Posterior cingulate gyrus (tissue), 11 donors: ENCODE measurements at regions not wholly inside any gene's neighbourhood (a gene's known extent, or its start where the extent isn't known, plus 50 kb on each side); places are given as distances from the start of the nearest gene placed in this dataset.

Experiments
- DNase-seq, 10 donors: peaks; one replicate each; pipeline versions ENCODE4 v3.0.0 to v3.0.0-alpha.2; 2020 to 2021; ENCODE audit warnings: mixed read lengths in 3 of 10
- intact Hi-C: fragments of 100-400 bp; cut with DNase I; formaldehyde crosslinking; loops from one replicate; pipeline ENCODE4 v1.15.1; 2023

DNA sequence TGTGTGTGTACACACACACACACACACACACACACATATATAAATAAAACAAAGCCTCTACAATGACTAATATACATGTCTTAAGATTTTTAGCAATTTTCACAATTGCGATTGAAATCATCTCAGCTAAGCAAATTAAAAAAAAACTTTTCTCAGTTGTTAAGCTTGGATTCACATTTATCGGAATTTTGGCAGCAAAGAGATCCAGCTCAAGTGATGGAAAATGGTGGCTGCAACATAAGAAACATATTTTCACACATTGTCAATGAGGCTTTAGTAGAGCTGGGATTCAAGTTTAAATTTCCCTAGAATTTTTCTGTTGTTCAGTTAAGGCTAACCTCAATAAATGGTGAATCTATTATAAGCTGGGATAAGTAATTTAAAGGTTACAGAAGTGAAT is 768.6 kb upstream of the SORCS1 start:
- no peak for DNase-seq
- intact Hi-C loops: no loop called here

GRCh38 chr10:107931808-107932207 is 767.3 kb upstream of the SORCS1 start:
- no peak for DNase-seq

DNA sequence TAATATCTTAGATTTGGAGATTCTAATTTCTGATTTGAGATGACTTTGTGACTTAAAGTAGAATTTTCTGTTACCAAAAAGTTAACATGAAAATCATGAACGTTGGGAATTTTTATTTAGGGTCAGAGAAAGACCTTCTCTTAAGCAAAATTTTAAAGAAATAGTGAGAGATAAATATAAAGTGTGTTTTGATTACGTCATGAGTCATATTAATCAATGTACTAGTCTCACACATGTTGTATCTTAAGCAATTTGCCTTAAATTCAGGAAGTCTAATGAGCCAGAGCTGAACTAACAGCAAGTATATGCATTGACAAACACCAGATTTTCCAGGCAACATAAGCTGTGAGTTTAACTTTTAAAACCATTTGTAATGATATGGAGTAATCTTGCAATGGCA is 765.5 kb upstream of the SORCS1 start:
- no peak for DNase-seq
- intact Hi-C loops: no loop called here

More at GRCh38 chr10:107931808-107932207, 767.3 kb upstream of the SORCS1 start:
- intact Hi-C loops: no loop called here

DNA sequence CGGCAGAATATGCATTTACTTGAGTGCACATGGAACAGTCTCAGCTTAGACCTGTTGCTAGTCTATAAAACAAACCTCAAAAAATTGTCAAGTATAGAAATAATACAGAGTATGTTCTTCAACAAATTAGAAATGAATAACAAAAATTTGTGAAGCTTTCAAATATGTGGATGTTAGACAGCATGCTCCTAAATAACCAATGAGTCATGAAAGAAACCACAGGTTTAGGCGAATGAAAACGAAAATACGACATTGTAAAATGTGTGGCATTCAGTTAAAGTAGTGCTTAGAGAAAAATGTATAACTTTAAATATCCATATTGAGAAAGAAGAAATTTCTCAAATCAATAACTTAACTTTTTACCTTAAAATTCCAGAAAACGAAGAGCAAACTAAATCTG is 760.0 kb upstream of the SORCS1 start:
- no peak for DNase-seq
- intact Hi-C loops: no loop called here

- intact Hi-C loops: no loop called here
- DNase-seq: peak in 1 of 10 donors; percentile 22
Measured at GRCh38 chr10:107919626-107920235, 755.2 kb upstream of the SORCS1 start.

DNA sequence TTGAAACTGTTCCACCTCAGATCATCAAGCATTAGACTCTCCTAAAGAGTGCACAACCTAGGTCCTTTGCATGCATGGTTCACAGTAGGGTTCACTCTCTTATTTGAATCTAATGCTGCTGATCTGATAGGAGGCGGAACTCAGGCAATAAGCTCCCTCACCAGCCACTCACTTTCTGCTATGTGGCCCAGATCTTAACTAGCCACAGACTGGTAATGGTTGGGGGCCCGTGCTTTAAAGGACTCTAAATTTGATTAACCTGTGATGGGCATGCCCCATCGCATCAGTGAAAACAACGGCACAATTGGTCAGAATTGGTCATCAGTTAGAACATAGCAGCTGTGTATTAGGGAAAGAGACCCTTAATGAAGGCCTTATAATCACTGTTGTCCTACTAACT is 753.7 kb upstream of the SORCS1 start:
- DNase-seq: no peak
- intact Hi-C loops: no loop called here

- no peak for DNase-seq
- intact Hi-C loops: no loop called here
Measured at GRCh38 chr10:107915215-107915610, 750.7 kb upstream of the SORCS1 start.

DNA sequence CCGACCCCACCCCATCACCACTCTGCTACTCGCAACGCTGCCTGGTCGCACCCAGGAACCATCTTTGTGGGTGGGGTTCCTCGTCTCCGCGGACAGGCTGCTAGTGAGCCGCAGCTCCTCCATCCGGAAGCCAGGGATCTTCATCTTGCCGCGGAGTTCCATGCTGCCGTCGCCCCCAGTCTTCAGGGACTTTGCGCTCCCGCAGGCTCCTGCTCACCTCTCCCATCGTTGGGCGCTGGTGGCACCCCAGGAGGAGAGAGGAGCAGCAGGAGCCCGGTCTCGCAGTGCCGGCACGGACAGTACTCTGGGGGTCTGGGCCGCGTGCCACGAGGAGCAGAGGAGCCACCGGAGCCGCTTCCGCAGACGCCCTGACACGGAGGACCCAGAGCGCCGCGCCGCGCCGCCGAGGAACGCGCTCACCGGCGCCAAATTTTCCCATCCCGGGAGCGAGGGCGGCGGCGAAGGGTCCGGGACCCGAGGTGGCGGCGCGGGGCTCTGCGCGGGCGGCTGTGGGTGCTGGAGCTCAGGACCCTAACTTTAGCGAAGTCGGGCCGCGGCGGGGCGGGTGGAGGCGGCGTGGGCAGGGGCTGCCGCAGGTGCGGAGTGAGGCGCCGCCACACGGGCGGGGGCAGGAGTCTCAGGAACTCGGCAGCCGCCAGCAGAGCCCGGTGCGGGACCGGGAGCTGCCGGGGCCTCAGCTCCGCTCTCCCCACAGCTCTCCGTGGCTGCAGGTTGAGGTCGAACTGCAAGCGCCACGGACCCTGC is 750.1 kb upstream of the SORCS1 start:
- intact Hi-C loops: no loop called here
- peak in 9 of 10 donors; percentile 11 to 93 (median 43) for DNase-seq

- no peak for DNase-seq
- intact Hi-C loops: no loop called here
Measured at GRCh38 chr10:107913317-107914294, 749.1 kb upstream of the SORCS1 start.

DNA sequence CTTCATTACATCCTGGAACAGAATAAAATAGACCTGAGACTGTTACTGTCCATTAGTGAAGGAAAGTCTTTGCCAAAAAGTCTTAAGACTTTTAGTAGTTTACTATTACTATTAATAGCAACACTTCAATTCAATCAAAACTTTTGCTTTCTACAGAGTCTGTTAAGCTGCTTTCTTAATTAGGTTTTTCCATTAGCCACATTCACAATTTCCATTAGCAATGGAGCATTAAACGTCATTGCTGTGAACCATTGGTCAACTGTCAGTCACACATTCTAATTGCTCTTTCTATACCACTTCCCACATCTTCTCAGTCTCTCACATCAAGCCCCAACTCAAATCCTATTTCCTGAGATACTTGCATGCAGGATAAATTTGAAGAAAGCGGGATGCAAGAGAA is 736.6 kb upstream of the SORCS1 start:
- intact Hi-C loops: no loop called here
- no peak for DNase-seq

- intact Hi-C loops: no loop called here
- no peak for DNase-seq
Measured at GRCh38 chr10:107900131-107900530, 735.6 kb upstream of the SORCS1 start.

DNA sequence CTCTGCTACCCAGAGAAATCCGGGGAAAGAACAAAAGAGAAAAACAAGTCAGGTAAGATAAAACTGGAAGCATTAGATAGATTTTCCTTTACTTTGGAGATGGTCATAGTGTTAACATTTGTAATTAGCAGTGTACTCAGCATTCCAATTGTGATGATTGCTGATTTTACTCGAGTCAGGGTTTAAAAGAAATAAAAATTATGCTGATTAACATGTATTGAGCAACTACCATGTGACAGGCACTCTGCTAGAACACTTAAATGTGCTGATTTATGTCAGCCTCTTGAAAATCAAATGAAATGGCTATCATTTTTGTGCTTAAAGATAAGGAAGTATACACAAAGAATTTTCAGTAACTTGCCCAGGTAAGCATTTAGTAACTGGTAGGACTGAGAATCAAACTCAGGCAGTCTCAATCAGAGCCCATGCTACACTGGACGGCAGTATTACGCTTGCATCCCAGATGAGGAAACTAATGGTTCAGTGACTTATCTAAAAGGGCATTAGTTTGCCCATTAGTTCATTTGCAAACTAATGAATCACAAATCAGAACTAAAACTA is 735.1 kb upstream of the SORCS1 start:
- intact Hi-C loops: no loop called here
- DNase-seq: no peak

- no peak for DNase-seq
- intact Hi-C loops: no loop called here
Measured at GRCh38 chr10:107899075-107899474, 734.6 kb upstream of the SORCS1 start.

DNA sequence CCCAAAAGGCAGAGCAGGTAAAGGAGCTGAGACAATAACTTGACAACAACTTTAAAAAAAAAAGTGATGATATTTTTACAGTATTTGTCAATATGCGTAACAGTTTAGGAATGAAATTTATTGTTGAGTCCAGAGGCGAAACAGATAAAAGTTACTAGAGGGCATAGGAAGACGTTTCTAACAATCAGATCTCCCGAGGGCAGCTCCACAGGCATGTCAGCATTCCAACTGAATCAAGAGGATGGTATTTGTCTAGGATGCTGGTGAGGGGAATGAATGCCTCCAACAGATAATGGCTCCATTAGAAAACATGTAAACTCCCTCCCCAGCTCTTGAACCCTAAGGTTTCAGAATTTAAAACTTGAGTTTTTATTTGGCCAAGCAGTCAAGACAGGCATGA is 733.9 kb upstream of the SORCS1 start:
- DNase-seq: no peak
- intact Hi-C loops: no loop called here

DNA sequence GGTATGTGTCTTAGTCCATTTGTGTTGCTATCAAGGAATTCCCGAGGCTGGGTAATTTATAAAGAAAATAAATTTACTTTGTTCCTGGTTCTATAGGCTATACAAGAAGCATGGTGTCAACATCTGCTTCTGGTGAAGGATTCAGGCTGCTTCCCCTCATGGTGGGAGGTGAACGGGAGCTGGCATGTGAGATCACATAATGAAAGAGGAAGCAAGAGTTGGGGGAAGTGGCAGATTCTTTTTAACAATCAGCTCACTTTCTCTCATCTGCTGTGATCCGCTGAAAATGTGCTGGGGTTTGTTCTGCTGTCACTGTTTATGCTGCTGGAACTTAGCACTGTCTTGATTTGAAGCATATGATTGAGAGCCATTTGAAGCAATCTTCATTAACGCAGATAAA is 730.0 kb upstream of the SORCS1 start:
- DNase-seq: peak in 1 of 10 donors; percentile 29
- intact Hi-C loops: no loop called here

DNA sequence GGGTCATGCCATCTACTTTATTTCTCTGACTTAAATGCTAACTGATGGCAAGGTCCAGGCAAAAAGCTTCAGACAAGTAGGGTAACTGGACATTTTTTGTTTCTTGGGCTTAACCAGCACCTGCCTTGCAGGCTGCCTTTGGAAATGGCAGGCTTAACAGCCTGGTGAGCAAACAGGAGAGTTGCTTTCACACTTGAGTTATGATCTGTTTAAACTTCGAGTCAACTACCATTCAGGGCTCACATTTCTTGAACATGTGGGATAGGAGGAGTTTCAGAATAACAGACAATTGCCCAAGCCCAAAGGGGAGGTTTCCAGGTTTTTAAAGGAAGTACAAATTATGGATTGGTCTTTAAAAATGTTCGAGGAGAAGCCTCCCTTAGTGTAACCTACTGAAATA is 724.6 kb upstream of the SORCS1 start:
- no peak for DNase-seq
- intact Hi-C loops: no loop called here

DNA sequence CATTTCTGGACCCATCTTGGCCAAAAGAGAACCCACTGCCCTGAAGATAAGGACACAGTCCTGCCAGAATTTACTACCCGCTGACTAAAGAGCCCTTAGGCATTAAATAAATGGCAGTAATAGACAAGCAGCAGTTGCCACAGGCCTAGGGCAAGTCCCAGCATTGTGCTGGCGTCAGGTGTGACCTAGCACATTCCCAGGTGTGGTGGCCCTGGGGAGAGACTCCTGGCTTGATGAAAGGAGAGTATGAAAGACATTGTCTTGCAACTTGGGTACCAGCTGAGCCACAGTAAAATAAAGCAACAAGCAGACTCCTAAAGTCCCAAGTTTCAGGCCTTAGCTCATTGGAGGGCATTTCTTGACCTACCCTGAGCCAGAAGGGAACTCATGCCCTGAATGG is 715.7 kb upstream of the SORCS1 start:
- intact Hi-C loops: no loop called here
- DNase-seq: peak in 1 of 10 donors; percentile 55

DNA sequence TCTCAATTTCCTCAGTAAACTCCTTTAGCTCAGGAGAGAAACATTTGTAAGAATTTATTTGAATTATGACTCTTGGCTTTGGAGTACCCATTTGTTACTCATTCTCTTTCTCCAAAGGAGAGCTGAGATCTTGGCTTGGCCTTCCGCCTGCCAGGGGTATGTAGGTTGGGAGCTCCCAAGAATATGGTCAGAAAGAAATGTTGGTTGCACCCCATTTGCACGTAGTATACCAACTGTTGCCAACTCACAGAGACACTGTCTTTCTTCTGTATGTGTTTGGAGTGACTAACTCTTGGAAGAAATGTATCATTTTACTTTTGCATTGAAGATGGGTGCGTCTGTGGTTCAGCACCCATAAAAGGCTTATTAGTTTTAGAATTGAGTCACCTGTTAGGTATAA is 708.5 kb upstream of the SORCS1 start:
- DNase-seq: no peak
- intact Hi-C loops: no loop called here

GRCh38 chr10:107865691-107866090 is 701.2 kb upstream of the SORCS1 start:
- no peak for DNase-seq
- intact Hi-C loops: no loop called here

DNA sequence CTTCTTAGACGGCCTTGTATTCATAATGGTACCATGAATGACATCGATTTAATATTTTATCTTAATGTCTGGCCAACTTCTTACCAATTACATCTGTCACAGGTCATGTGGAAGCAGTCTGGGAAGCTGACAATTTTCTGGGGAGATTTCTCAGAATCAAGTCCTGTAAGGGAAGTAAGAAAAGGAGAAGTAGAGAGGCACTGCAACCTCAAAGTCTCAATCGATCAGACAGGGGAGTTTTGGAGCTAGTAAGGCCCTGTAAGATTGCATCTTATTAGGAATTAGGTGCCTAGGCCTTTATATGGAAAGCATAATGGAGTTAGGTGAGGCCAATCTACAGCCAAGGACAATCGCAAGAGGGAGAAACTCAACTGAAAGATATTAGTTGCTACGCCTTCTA is 694.6 kb upstream of the SORCS1 start:
- DNase-seq: no peak
- intact Hi-C loops: no loop called here

- no peak for DNase-seq
- intact Hi-C loops: no loop called here
Measured at GRCh38 chr10:107856047-107856315, 691.5 kb upstream of the SORCS1 start.
